ENCODE measurements at regions not wholly inside any gene's neighbourhood (a gene's known extent, or its start where the extent isn't known, plus 50 kb on each side); places are given as distances from the start of the nearest gene placed in this dataset.

DNA sequence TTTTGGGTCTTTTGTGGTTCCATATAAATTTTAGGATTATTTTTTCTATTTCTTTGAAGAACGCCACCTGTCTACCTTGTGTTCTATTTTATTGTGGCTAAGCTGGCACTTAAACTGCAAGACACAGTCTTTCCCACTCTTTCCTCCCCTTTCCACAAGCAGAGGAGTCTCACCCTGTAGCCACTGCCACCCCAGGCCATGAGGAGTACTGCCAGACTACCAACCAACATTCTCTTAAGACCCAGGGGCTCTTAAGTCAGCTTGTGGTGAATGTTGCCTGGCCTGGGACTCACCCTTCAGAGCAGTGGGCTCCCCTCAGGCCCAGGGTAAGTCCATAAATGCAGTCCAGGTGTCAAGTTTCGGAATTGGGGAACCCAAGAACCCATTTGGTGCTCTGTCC lies 58.0 kb upstream of the FMR1 start:
- no peaks in the 10 kb centered on the region for H4K20me1 ChIP-seq (ENCODE audit: insufficient read depth)
- H3K4me2 ChIP-seq, result no peak overlapping the region
- ChIA-PET CTCF (no interaction called here), POLR2A (ENCODE audit: unreplicated experiment) (no interaction called here)
- no peaks in the 10 kb centered on the region for H3K27me3 ChIP-seq (ENCODE audit: insufficient read depth, low read depth)
- H2AFZ ChIP-seq, result no peak overlapping the region
- intact Hi-C loops (cut with micrococcal nuclease; ENCODE audit: unreplicated experiment), result no loop called here
- no peaks in the 10 kb centered on the region for H3K4me1 ChIP-seq (replicated peaks; ENCODE audit: insufficient read depth)
- TF ChIP-seq, protein P1, sequence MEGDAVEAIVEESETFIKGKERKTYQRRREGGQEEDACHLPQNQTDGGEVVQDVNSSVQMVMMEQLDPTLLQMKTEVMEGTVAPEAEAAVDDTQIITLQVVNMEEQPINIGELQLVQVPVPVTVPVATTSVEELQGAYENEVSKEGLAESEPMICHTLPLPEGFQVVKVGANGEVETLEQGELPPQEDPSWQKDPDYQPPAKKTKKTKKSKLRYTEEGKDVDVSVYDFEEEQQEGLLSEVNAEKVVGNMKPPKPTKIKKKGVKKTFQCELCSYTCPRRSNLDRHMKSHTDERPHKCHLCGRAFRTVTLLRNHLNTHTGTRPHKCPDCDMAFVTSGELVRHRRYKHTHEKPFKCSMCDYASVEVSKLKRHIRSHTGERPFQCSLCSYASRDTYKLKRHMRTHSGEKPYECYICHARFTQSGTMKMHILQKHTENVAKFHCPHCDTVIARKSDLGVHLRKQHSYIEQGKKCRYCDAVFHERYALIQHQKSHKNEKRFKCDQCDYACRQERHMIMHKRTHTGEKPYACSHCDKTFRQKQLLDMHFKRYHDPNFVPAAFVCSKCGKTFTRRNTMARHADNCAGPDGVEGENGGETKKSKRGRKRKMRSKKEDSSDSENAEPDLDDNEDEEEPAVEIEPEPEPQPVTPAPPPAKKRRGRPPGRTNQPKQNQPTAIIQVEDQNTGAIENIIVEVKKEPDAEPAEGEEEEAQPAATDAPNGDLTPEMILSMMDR (conservative IDR thresholded peaks at IDR 0.05), result no peak
- no peak for TF ChIP-seq EZH2 (IDR thresholded peaks at IDR 0.05; ENCODE audit: low read depth)
- no peaks in the 10 kb centered on the region for H3K36me3 ChIP-seq (ENCODE audit: low read depth)
- 0 out of 2 replicates have a peak, but pooled peaks cover 5% of the 10 kb centered on the region for H3K9me2 ChIP-seq (ENCODE audit: insufficient read depth)
- no TSS peak for BruUV-seq (replicated peaks)
- H3K4me3 ChIP-seq, result no peak overlapping the region
- H3K27ac ChIP-seq, result no peak overlapping the region
- H3K9me3 ChIP-seq (ENCODE audit: insufficient read depth, low read depth), result no peaks in the 10 kb centered on the region
- no peaks in the 10 kb centered on the region for H3F3A ChIP-seq (ENCODE audit: insufficient read depth, low read depth)
- H3K79me2 ChIP-seq (ENCODE audit: low read depth), result no peaks in the 10 kb centered on the region
- DNase-seq, result no peak

DNA sequence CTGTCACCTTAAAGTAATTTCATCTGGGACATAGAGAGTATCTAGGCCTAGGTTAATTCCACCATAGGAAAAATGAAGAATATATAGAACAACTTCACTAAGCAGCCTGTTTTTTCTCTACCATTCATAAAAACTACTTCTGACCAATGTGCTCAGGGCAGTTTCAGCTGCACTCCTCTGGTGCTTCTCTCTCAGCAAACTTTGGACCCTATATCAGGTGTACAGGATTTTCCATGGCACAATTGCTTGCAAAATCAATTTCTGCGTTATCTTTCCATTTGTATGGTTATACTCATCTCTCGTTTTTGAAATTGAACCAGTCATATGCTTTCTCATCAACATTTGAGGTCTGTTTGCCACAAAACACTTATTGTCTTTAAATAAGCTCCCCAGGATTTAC lies 52.1 kb upstream of the FMR1 start:
- ChIA-PET CTCF (no interaction called here), POLR2A (ENCODE audit: unreplicated experiment) (no interaction called here)
- Histone ChIP-seq H3K4me2 (no peak overlapping the region), H3K27ac (no peak overlapping the region), H3K27me3 (ENCODE audit: insufficient read depth, low read depth) (no peaks in the 10 kb centered on the region), H3F3A (ENCODE audit: insufficient read depth, low read depth) (no peaks in the 10 kb centered on the region), H3K4me1 (replicated peaks; ENCODE audit: insufficient read depth) (no peaks in the 10 kb centered on the region), H3K4me3 (no peak overlapping the region), H4K20me1 (ENCODE audit: insufficient read depth) (no peaks in the 10 kb centered on the region), H3K79me2 (ENCODE audit: low read depth) (no peaks in the 10 kb centered on the region), H2AFZ (no peak overlapping the region), H3K36me3 (ENCODE audit: low read depth) (no peaks in the 10 kb centered on the region), H3K9me2 (ENCODE audit: insufficient read depth) (no peaks in the 10 kb centered on the region), H3K9me3 (ENCODE audit: insufficient read depth, low read depth) (no peaks in the 10 kb centered on the region)
- intact Hi-C loops (cut with micrococcal nuclease; ENCODE audit: unreplicated experiment), result no loop called here
- TF ChIP-seq EZH2 (IDR thresholded peaks at IDR 0.05; ENCODE audit: low read depth), result no peak
- BruUV-seq (replicated peaks), result no TSS peak
- no peak for DNase-seq
